ENCODE measurements at regions not wholly inside any gene's neighbourhood (a gene's known extent, or its start where the extent isn't known, plus 50 kb on each side); places are given as distances from the start of the nearest gene placed in this dataset.

GRCh38 chr4:149166365-149166764 is 649.3 kb downstream of the IQCM start (continued):
- TF ChIP-seq MAFK (IDR thresholded peaks at IDR 0.05; ENCODE audit: low read depth, low read length) (no peak), POU5F1 (IDR thresholded peaks at IDR 0.05; ENCODE audit: low read depth, low read length) (no peak), BRCA1 (IDR thresholded peaks at IDR 0.05; ENCODE audit: low read depth, low read length) (no peak)

Measured in H1 (cell line).